SW480 (cell line): ENCODE measurements at regions not wholly inside any gene's neighbourhood (a gene's known extent, or its start where the extent isn't known, plus 50 kb on each side); places are given as distances from the start of the nearest gene placed in this dataset.
"Not testable (repeated sequence)": the region's sequence is repeated elsewhere in the genome, so short reads cannot be mapped to it uniquely, and the experiment has no call there.

Experiments used
- DNase-seq: peaks from one replicate; pipeline ENCODE4 v3.0.0-alpha.2; 2016; ENCODE audit warnings: low spot score

GRCh38 chr12:95358111-95359083 is 115.6 kb upstream of the METAP2 start:
- no peak for DNase-seq

DNA sequence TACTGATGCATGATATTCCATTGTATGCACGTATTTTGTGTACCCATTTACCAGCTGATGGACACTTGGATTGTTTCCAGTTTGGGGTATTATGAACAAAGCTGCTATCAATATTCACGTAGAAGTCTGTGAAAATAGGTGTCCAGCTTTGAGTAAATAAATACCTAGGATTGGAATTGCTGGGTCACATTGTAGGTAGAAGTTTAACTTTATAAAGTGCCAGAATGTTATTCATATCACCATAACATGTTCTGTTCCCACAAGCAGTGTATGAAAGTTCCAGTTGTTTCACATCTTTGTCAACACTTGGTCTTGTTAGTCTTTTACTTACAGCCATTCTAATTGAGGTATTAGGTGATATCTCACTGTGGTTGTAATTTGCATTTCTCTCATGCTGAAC is 108.0 kb upstream of the METAP2 start:
- no peak for DNase-seq

DNA sequence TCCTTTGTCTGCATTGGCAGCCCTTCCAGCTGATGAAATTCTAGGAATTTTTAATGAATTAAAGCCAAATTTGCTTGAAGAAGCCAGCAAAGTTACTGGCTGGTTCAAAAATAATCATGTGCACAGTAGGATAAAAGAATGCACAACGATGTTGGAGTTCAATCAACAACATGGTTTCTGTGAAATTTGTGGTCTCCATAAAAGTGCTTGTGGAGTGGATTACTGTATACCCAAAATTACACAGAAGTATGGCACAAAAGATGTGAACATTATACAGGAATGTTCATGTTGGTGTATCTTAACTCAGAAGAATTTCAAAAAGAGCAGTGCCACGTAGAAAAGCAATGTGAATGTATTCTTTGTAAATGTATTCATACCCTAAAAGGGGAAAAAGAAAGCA is 105.0 kb upstream of the METAP2 start:
- no peak for DNase-seq

DNA sequence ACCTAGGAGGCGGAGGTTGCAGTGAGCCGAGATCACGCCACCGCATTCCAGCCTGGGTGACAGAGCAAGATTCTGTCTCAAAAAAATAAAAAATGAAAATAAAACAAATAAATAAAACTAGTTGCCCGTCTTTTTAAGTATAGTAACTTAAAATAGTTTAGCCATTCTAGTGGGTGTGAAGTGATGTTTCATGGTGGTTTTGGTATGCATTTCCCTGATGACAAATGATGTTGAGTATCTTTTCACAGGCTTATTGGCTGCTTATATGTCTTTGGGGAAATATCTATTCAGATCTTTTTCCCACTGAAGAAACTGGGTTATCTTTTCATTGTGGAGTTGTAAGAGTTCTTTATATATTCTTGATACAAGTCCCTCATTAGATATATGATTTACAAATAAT is 102.4 kb upstream of the METAP2 start:
- DNase-seq: no peak

DNA sequence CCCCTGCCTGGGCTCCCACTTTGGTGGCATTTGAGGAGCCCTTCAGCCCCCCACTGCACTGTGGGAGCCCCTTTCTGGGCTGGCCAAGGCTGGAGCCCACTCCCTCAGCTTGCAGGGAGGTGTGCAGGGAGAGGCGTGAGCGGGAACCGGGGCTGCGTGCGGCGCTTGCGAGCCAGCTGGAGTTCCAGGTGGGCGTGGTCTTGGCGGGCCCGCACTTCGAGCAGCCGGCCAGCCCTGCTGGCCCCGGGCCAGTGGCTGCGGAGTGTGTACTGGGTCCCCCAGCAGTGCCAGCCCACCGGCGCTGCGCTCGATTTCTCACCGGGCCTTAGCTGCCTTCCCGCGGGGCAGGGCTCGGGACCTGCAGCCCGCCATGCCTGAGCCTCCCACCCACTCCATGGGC is 94.5 kb upstream of the METAP2 start:
- not testable (repeated sequence) for DNase-seq

- DNase-seq: not testable (repeated sequence)
Observed at GRCh38 chr12:95380334-95380733, 93.6 kb upstream of the METAP2 start.

GRCh38 chr12:95380997-95381786 is 92.8 kb upstream of the METAP2 start:
- no peak for DNase-seq

- not testable (repeated sequence) for DNase-seq
Observed at GRCh38 chr12:95383920-95384319, 90.0 kb upstream of the METAP2 start.

DNA sequence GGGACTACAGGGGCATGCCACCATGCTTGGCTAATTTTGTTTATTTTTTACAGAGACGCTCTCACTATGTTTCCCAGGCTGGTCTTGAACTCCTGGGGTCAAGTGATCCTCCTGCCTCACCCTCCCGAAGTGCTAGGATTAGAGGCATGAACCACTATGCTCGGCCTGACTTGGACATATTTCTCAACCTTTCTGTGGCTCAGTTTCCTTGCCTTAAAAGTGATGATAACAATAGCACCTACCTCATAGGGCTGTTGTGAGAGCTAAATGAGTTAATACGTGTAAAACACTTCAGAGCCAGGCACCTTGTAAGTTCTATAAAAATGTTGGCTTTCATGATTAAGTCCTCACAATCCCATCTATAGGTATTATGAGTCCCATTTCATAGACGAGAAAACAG is 89.2 kb upstream of the METAP2 start:
- no peak for DNase-seq

DNA sequence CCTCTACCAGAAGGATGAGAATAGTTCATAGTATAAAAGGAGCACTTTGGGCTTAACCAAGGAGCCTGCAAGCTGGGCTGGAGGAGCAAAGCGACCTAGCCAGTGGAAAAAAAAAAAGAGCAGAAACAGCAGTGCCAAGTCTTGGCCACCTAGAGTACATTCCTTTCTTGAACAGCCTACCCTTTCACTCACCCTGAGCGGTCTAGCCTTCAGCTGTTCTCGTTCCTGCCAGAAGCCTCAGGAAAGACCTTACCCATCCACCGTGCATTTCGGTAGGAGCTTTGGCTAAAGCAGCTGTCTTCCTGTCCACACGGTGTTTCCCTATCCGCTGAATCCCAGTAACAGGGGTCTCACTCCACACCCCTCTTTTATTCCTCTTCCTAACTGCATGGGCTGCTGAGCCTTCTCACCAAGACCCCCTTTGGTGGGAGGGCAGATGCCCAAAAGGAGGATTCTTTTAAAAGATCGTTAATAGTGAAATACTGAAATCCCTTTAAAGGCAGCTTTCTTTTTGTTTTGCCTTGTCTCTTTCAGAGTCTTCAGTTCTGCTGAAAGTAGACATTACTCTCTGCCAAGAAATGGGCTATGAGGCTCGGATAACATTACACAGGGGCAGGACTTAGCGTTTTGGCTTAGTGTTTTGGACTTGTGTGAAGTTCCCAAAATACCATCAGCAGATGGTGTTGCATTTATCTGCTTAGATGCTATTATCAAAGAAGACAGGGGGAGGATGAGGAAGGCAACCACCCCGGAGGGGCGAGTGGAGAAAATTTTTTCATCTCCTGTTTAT is 88.5 kb upstream of the METAP2 start:
- DNase-seq: no peak

GRCh38 chr12:95386051-95386450 is 87.9 kb upstream of the METAP2 start:
- no peak for DNase-seq

DNA sequence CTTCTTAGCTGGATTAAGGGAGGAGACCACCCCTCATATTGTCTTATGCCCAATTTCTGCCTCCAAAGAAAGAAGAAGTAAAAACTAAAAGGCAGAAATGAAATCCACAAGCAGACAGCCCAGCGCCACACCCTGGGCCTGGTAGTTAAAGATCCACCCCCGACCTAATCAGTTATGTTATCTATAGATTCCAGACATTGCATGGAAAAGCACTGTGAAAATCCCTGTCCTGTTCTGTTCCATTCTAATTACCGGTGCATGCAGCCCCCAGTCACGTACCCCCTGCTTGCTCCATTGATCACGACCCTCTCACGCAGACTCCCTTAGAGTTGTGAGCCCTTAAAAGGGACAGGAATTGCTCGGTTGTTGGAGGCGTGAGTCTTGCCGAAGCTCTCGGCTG is 85.7 kb upstream of the METAP2 start:
- DNase-seq: not testable (repeated sequence)

DNA sequence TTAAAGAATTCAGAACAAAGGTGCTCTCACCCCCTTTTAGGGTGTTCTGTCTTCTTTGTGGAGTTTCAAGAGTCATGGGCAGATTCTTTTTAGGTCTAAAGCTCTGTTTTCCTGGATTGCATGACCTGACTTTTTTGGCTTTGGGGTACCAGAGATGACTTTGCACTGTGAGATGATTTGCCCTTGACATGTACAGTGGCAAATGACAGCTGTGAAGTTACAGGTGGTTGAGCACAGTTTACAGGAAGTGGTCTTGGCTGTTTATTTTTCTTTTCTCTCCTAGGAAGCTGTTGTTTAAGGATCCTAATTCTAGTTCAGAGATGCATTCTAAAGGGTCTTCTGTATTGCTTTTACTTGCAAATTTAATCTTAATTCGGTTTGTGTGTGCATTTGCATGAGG is 83.8 kb upstream of the METAP2 start:
- DNase-seq: no peak

DNA sequence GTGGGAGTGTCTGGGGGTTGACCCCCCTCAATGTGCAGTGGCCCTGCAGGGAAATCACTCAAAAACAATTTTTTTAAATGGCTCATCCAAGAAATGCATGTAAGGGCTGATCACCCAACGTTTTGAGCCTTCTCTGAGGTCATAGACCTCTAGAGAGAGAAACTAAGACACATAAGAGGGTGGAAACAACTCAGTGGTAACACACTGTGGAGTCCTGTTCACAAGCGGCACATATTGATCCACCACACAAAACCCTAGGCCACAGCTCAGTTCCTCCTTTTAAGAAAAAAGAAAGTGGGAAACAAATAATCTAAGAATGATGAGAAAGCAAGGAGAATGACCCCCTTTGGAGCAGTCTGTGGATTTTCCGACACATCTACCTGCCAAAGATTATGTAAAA is 83.0 kb upstream of the METAP2 start:
- DNase-seq: no peak

- no peak for DNase-seq
Observed at GRCh38 chr12:95393191-95393790, 80.7 kb upstream of the METAP2 start.

- DNase-seq: no peak
Observed at GRCh38 chr12:95395696-95396095, 78.3 kb upstream of the METAP2 start.

GRCh38 chr12:95396849-95397468 is 77.0 kb upstream of the METAP2 start:
- no peak for DNase-seq

GRCh38 chr12:95397571-95397970 is 76.4 kb upstream of the METAP2 start:
- DNase-seq: no peak

DNA sequence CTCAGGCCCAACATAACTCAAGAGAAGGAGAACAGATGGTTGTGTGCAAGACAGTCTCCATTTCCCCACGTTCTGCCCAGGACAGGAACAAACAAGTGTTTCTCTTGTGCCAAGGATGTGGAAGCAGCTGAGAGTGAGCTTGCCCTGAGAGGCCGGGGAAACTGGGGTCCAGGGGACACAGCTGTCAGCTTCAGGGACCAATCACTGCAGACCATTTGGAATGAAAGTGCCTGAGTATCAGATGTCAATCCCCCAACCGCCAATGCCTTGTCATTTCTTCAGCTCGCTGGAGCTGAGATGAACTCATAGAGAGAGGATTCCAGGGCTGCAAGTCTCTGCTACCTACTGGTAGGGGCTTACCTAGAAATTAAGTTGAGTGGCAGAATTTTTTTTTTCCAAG is 71.9 kb upstream of the METAP2 start:
- DNase-seq: no peak

DNA sequence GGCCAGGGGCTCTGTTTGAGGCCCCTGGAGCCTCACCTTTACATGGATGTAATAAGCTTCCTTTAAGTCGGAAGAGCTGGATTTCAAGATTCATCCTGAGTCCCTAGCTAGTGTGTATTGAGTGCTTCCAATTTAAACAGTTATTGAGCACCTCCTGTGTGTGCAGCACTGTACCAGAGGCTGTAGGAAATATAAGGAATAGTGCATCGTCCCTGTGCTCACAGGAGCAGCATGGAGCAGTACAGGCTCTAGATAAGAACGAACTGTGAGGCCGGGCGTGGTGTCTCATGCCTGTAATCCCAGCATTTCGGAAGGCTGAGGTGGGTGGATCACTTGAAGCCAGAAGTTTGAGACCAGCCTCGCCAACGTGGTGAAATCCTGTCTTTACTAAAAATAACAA is 65.8 kb upstream of the METAP2 start:
- no peak for DNase-seq

- DNase-seq: no peak
Observed at GRCh38 chr12:95411057-95411456, 62.9 kb upstream of the METAP2 start.
